ENCODE measurements at regions not wholly inside any gene's neighbourhood (a gene's known extent, or its start where the extent isn't known, plus 50 kb on each side); places are given as distances from the start of the nearest gene placed in this dataset.

DNA sequence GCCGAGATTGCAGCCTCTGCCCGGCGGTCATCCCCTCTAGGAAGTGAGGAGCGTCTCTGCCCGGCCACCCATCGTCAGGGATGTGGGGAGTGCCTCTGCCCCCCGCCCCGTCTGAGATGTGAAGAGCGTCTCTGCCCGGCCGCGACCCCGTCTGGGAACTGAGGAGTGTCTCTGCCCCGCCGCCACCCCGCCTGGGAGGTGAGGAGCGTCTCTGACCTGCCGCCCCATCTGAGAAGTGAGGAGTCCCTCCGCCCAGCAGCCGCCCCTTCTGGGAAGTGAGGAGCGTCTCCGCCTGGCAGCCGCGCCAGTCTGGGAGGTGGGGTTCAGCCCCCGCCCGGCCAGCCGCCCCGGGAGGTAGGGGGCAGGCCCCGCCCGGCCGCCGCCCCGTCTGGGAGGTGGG is 544.0 kb downstream of the CCER1 start:
- TF ChIP-seq, protein P1, sequence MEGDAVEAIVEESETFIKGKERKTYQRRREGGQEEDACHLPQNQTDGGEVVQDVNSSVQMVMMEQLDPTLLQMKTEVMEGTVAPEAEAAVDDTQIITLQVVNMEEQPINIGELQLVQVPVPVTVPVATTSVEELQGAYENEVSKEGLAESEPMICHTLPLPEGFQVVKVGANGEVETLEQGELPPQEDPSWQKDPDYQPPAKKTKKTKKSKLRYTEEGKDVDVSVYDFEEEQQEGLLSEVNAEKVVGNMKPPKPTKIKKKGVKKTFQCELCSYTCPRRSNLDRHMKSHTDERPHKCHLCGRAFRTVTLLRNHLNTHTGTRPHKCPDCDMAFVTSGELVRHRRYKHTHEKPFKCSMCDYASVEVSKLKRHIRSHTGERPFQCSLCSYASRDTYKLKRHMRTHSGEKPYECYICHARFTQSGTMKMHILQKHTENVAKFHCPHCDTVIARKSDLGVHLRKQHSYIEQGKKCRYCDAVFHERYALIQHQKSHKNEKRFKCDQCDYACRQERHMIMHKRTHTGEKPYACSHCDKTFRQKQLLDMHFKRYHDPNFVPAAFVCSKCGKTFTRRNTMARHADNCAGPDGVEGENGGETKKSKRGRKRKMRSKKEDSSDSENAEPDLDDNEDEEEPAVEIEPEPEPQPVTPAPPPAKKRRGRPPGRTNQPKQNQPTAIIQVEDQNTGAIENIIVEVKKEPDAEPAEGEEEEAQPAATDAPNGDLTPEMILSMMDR (conservative IDR thresholded peaks at IDR 0.05), result no peak
- Histone ChIP-seq H3K9ac (ENCODE audit: extremely low read depth, insufficient read length, low read length) (no peak overlapping the region), H2BK120ac (ENCODE audit: low read depth, low read length, poor library complexity, severe bottlenecking) (no peak overlapping the region), H3K4me2 (ENCODE audit: insufficient read depth, insufficient read length, low read length) (no peak overlapping the region), H3K23ac (ENCODE audit: insufficient read length, low read depth, low read length) (no peak overlapping the region), H3K79me1 (ENCODE audit: insufficient read depth, low read depth, low read length, poor library complexity, severe bottlenecking) (no peaks in the 10 kb centered on the region), H4K8ac (replicated peaks; ENCODE audit: insufficient read length, low read depth, low read length) (no peak overlapping the region), H2BK15ac (ENCODE audit: low read depth, low read length) (no peak overlapping the region), H3K18ac (ENCODE audit: insufficient read length, low read depth, low read length) (no peak overlapping the region), H2BK20ac (ENCODE audit: low read depth, low read length, poor library complexity, severe bottlenecking) (no peak overlapping the region), H3K79me2 (ENCODE audit: insufficient read depth, low read length) (no peaks in the 10 kb centered on the region), H2BK12ac (ENCODE audit: insufficient read length, low read depth, low read length) (no peak overlapping the region), H2AFZ (ENCODE audit: low read length) (no peak overlapping the region), H4K5ac (ENCODE audit: insufficient read length, low read depth, low read length) (no peak overlapping the region), H3K56ac (ENCODE audit: insufficient read length, low read depth, low read length) (no peak overlapping the region), H3K23me2 (ENCODE audit: insufficient read length, low read depth, low read length, poor library complexity, severe bottlenecking) (no peaks in the 10 kb centered on the region), H4K91ac (ENCODE audit: insufficient read length, low read depth, low read length) (no peak overlapping the region), H3K27me3 (ENCODE audit: insufficient read depth, low read length) (no peaks in the 10 kb centered on the region), H3K9me3 (ENCODE audit: control insufficient read depth, low read depth, low read length) (no peaks in the 10 kb centered on the region), H3K27ac (ENCODE audit: insufficient read length, low read depth, low read length) (no peak overlapping the region), H2AK5ac (ENCODE audit: insufficient read length, low read length) (no peak overlapping the region), H4K20me1 (ENCODE audit: control insufficient read depth, insufficient read depth, insufficient read length) (no peaks in the 10 kb centered on the region), H3T11ph (ENCODE audit: low read length) (no peak overlapping the region), H2BK5ac (ENCODE audit: insufficient read length, low read length) (no peak overlapping the region), H3K14ac (ENCODE audit: insufficient read depth, low read length) (no peak overlapping the region), H3K4ac (ENCODE audit: low read depth, low read length) (no peak overlapping the region), H3K4me1 (ENCODE audit: insufficient read depth, low read length) (no peaks in the 10 kb centered on the region; the same call in 1 of the 2 replicates)
- peaks cover 3 to 9% of the 10 kb centered on the region in 2 experiments; a peak in 4 of 5 replicates for H3K9me3 Mint-ChIP-seq
- peaks cover 0 to 8% (median 2%) of the 10 kb centered on the region in 3 experiments; a peak in 4 of 7 replicates for H3K36me3 Mint-ChIP-seq (ENCODE audit: insufficient read depth in 1 of 3, low read depth in 3 of 3)
- H3K27ac Mint-ChIP-seq, result no peak overlapping the region
- no peak overlapping the region for H3K4me3 Mint-ChIP-seq
- WGBS (ENCODE audit: extremely low coverage, insufficient read length, low lambda C conversion rate), result no CpG with 5 or more reads among the region's 33 CpGs
- DNase-seq, result no peak
- no peaks in the 10 kb centered on the region for H3K27me3 Mint-ChIP-seq (ENCODE audit: low read depth)
- H3K4me1 Mint-ChIP-seq, result peaks cover 10 to 16% of the 10 kb centered on the region in 2 experiments

All from H9 (cell line).